Spleen (tissue), 7 donors: ENCODE measurements at regions not wholly inside any gene's neighbourhood (a gene's known extent, or its start where the extent isn't known, plus 50 kb on each side); places are given as distances from the start of the nearest gene placed in this dataset.
"Not testable (repeated sequence)": the region's sequence is repeated elsewhere in the genome, so short reads cannot be mapped to it uniquely, and the experiment has no call there.

Experiments
- POLR2A ChIP-seq, 3 donors: fragments of 450-650 bp; IDR thresholded peaks; one replicate each; pipeline ENCODE4 v1.5.1; 2017; ENCODE audit warnings: antibody characterized with exemption in 3 of 3, mild to moderate bottlenecking in 1 of 3
- TF ChIP-seq, protein P1 (sequence below), 11 experiments: fragments of 200-600 bp in 7 of 11; fragments of 450-650 bp in 4 of 11; sonication (generic) in 4 of 11; IDR thresholded peaks in 8 of 11; conservative IDR thresholded peaks in 3 of 11; 1 replicate in 7 of 11; 2 replicates in 4 of 11; pipeline versions ENCODE4 v1.4.0 to v1.8.0; 2016 to 2021; ENCODE audit warnings: antibody characterized with exemption in 11 of 11, inconsistent platforms in 4 of 11, mild to moderate bottlenecking in 1 of 11
- donor health status: DM: no; HTN: no; CAD: no; lungs with moderate emphysema.
- donor health status: DM: no; HTN: no; CAD: no.
- donor health status: DM: no; HTN: no; CAD: no.

DNA sequence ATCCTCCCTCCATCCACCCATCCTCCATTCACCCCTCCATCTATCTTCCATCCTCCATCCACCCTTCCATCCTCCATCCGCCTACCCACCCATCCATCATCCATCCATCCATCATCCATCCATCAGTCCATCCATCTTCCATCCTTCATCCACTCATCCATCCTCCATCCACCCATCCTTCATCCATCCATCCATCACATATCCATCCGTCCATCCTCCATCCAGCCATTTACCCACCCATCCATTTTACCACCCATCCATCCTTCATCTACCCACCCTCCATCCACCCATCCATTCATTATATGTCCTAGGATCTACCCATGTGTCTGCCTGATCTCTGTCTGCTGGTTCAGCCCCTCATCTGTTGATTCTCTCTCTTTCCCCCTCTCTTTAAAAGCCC lies 58.9 kb downstream of the TMEM121 start:
- TF ChIP-seq, protein P1, sequence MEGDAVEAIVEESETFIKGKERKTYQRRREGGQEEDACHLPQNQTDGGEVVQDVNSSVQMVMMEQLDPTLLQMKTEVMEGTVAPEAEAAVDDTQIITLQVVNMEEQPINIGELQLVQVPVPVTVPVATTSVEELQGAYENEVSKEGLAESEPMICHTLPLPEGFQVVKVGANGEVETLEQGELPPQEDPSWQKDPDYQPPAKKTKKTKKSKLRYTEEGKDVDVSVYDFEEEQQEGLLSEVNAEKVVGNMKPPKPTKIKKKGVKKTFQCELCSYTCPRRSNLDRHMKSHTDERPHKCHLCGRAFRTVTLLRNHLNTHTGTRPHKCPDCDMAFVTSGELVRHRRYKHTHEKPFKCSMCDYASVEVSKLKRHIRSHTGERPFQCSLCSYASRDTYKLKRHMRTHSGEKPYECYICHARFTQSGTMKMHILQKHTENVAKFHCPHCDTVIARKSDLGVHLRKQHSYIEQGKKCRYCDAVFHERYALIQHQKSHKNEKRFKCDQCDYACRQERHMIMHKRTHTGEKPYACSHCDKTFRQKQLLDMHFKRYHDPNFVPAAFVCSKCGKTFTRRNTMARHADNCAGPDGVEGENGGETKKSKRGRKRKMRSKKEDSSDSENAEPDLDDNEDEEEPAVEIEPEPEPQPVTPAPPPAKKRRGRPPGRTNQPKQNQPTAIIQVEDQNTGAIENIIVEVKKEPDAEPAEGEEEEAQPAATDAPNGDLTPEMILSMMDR (IDR thresholded peaks at IDR 0.05 in 8 of 11, conservative IDR thresholded peaks at IDR 0.05 in 3 of 11), result not testable (repeated sequence)
- TF ChIP-seq POLR2A (IDR thresholded peaks at IDR 0.05), result not testable (repeated sequence)
